HL-60 (cell line): ENCODE measurements at regions not wholly inside any gene's neighbourhood (a gene's known extent, or its start where the extent isn't known, plus 50 kb on each side); places are given as distances from the start of the nearest gene placed in this dataset.

Experiments used
- DNase-seq, 2 experiments: peaks; one replicate each; pipeline ENCODE4 v3.0.0-alpha.2; 2010 to 2020; ENCODE audit warnings: low read depth in 1 of 2, low spot score in 1 of 2
- H3K27ac ChIP-seq: fragments of 250-450 bp; sonication (Bioruptor Pico); replicated peaks from 2 replicates; pipeline ENCODE4 v1.5.1; 2020; ENCODE audit warnings: mild to moderate bottlenecking, moderate library complexity
- H3K27me3 ChIP-seq: fragments of 250-450 bp; sonication (Bioruptor Pico); 2 replicates; pipeline ENCODE4 v1.5.1; 2021; ENCODE audit warnings: mild to moderate bottlenecking, moderate library complexity; ENCODE audit not compliant: insufficient read depth, poor library complexity, severe bottlenecking
- H3K4me3 ChIP-seq: replicated peaks from 2 replicates; pipeline ENCODE4 v1.5.1; 2011; ENCODE audit warnings: mild to moderate bottlenecking, control low read depth, low read length; ENCODE audit not compliant: insufficient read depth
- GABPA ChIP-seq: IDR thresholded peaks from 2 replicates; pipeline ENCODE4 v1.6.1; 2012; ENCODE audit warnings: low read depth
- POLR2AphosphoS5 ChIP-seq: IDR thresholded peaks from 2 replicates; pipeline ENCODE4 v1.6.1; 2012; ENCODE audit warnings: low read depth
- SPI1 ChIP-seq: IDR thresholded peaks from 2 replicates; pipeline ENCODE4 v1.6.1; 2012; ENCODE audit warnings: low read depth, mild to moderate bottlenecking, borderline replicate concordance
- TF ChIP-seq, protein P1 (sequence below): IDR thresholded peaks from 2 replicates; pipeline ENCODE4 v1.6.1; 2012; ENCODE audit warnings: low read depth; ENCODE audit not compliant: insufficient replicate concordance
- TF ChIP-seq, protein P2 (sequence below): IDR thresholded peaks from one replicate; pipeline ENCODE4 v1.5.1; 2011; ENCODE audit warnings: low read length, control low read depth, inconsistent platforms; ENCODE audit not compliant: insufficient read depth

DNA sequence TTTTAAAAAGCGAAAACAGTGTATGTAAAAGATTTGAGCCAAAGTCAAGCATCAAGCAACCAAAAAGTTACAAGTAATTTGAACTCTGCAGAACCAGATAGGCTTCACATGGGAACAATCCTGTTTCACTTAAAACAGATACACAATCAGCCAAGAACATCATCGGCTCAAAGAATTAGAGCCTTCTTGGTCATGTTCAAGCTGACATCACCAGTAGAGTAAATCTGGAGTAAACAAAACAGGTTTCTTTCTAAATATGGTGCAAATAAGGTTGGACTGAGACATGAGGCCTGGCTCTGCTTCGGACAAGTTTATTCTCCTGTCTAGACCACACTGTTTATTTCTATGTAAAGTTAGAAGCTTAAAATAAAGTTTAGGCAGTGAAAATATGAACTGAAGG lies 116.0 kb downstream of the GMNC start:
- no peak for DNase-seq
- TF ChIP-seq POLR2AphosphoS5, result no peak
- TF ChIP-seq, protein P1, sequence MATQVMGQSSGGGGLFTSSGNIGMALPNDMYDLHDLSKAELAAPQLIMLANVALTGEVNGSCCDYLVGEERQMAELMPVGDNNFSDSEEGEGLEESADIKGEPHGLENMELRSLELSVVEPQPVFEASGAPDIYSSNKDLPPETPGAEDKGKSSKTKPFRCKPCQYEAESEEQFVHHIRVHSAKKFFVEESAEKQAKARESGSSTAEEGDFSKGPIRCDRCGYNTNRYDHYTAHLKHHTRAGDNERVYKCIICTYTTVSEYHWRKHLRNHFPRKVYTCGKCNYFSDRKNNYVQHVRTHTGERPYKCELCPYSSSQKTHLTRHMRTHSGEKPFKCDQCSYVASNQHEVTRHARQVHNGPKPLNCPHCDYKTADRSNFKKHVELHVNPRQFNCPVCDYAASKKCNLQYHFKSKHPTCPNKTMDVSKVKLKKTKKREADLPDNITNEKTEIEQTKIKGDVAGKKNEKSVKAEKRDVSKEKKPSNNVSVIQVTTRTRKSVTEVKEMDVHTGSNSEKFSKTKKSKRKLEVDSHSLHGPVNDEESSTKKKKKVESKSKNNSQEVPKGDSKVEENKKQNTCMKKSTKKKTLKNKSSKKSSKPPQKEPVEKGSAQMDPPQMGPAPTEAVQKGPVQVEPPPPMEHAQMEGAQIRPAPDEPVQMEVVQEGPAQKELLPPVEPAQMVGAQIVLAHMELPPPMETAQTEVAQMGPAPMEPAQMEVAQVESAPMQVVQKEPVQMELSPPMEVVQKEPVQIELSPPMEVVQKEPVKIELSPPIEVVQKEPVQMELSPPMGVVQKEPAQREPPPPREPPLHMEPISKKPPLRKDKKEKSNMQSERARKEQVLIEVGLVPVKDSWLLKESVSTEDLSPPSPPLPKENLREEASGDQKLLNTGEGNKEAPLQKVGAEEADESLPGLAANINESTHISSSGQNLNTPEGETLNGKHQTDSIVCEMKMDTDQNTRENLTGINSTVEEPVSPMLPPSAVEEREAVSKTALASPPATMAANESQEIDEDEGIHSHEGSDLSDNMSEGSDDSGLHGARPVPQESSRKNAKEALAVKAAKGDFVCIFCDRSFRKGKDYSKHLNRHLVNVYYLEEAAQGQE, result no peak
- TF ChIP-seq, protein P2, sequence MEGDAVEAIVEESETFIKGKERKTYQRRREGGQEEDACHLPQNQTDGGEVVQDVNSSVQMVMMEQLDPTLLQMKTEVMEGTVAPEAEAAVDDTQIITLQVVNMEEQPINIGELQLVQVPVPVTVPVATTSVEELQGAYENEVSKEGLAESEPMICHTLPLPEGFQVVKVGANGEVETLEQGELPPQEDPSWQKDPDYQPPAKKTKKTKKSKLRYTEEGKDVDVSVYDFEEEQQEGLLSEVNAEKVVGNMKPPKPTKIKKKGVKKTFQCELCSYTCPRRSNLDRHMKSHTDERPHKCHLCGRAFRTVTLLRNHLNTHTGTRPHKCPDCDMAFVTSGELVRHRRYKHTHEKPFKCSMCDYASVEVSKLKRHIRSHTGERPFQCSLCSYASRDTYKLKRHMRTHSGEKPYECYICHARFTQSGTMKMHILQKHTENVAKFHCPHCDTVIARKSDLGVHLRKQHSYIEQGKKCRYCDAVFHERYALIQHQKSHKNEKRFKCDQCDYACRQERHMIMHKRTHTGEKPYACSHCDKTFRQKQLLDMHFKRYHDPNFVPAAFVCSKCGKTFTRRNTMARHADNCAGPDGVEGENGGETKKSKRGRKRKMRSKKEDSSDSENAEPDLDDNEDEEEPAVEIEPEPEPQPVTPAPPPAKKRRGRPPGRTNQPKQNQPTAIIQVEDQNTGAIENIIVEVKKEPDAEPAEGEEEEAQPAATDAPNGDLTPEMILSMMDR, result no peak
- TF ChIP-seq GABPA, result no peak
- TF ChIP-seq SPI1, result no peak

DNA sequence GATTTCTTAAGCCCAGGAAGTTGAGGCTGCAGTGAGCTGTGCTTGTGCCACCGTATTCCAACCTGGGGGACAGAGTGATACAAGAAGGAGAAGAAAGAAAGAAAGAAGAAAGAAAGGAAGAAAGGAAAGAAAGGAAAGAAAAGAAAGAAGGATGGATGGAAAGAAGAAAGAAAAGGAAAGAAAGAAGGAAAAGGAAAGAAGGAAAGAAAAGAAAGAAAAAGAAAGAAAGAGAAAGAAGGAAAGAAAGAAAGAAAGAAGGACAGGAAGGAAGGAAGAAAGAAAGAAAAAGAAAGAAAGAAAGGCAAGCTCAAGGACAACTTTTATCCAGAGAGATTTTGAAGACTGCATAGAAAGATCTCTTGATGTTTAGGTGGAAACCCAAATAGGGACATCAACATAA lies 120.7 kb downstream of the GMNC start:
- no peak overlapping the region for H3K4me3 ChIP-seq
- no peak for DNase-seq
- H3K27ac ChIP-seq, result no peak overlapping the region
- no peak for TF ChIP-seq GABPA
- no peaks in the 10 kb centered on the region for H3K27me3 ChIP-seq

More for the DNA sequence above, 116.0 kb downstream of the GMNC start:
- Histone ChIP-seq H3K27me3 (no peaks in the 10 kb centered on the region), H3K27ac (no peak overlapping the region), H3K4me3 (no peak overlapping the region)

DNA sequence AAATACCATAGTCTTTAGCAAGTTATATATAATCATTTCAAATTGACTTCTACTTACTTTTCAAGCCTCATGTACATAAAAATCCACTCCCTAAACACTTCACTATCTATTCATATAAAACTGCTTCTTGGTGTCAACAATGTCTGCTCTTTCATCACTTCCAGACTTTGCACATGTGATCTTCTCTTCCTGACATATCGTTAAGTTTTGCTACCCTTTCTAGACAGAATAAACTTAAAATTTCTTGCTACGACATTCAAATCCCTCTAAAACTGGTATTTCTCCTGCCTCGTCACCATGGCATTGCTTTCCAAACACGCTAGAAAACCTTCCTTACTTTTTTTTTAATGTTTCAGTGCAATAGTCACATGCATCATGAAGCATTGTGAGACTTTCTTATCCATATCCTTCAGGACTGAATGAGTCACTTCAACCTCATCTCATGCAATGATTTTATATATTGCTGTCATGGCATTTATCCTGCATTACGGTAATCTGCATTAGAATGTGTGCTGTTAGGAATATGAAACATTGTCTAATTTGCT lies 122.8 kb downstream of the GMNC start:
- no peak overlapping the region for H3K27ac ChIP-seq
- TF ChIP-seq, protein P2, result no peak
- TF ChIP-seq GABPA (no peak), POLR2AphosphoS5 (no peak), SPI1 (no peak)
- TF ChIP-seq, protein P1, result no peak
- no peaks in the 10 kb centered on the region for H3K27me3 ChIP-seq
- H3K4me3 ChIP-seq, result no peak overlapping the region
- DNase-seq, result no peak

DNA sequence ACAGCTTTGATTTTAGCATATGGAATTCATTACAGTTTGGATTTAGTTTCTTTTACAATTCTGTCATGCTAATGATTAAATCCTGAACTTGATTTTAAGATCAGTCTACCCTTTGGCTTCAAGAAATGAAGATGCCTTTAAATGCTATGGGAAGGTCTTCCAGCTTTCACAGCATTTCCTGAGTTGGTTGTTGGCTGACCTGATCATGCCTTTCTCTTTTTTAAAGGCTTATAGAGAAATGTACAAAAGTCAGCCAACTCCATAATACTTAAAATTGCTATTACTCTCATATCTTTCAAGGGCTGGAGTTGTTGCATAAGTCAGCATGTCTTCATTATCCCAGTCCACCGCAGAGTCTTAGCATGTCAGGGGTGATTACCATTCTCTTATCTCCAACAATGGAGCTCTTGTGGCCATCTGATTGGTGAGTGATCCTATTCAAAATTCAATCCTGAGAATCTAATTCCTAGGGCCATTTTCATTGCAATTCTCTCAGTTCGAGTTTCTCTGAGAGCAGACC lies 123.8 kb downstream of the GMNC start:
- Histone ChIP-seq H3K4me3 (no peak overlapping the region), H3K27me3 (no peaks in the 10 kb centered on the region), H3K27ac (no peak overlapping the region)
- TF ChIP-seq SPI1 (no peak), GABPA (no peak), POLR2AphosphoS5 (no peak)
- TF ChIP-seq, protein P2, result no peak
- TF ChIP-seq, protein P1, result no peak
- DNase-seq, result no peak
